C4-2B (cell line): ENCODE measurements at regions not wholly inside any gene's neighbourhood (a gene's known extent, or its start where the extent isn't known, plus 50 kb on each side); places are given as distances from the start of the nearest gene placed in this dataset.

ENCODE experiments used
- H3K27ac ChIP-seq: fragments of 450-650 bp; 2 replicates; pipeline ENCODE4 v1.5.1; 2017
- ZFX ChIP-seq: fragments of 450-650 bp; IDR thresholded peaks from 2 replicates; pipeline ENCODE4 v1.6.1; 2017
- TF ChIP-seq, protein P1 (sequence below): fragments of 450-650 bp; conservative IDR thresholded peaks from 2 replicates; pipeline ENCODE4 v1.5.1; 2017; ENCODE audit warnings: mild to moderate bottlenecking

DNA sequence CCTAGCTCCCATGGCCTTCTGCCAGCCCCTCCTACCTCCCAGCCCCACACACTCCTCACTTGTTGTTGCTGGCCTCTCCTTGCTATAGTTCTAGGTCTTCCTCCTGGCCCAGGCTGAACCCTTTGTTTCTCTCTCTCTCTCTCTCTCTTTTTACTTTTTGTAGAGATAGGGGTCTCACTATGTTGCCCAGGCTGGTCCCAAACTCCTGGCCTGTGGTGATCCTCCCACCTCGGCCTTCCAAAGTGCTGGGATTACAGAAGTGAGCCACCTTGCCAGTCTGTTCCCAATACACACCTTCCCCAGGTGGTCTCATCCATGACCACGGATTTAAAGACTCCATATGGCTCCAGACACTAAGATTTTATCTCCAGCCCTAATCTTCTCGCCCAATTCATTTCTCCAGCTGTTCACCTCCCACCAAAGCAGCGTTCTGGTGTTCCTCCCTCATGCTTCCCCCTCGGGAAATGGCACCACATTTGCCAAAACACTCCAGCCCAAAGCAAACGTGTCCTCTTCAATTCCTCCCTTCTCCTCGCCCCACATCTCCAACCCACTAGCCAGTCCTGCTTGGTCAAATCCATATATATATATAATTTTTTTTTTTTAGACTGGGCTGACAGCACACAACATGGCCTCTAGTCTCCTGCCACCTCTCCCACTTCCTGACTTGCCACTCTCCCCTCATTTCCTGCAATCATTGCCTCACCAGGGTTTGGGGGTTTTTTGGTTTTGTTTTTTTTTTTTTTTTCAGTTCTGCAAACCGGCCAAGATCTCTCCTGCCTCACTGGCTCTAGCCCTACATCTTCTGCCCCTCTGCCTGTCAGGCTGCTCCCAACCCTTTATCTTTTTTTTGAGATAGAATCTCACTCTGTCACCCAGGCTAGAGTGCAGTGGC lies 104.4 kb downstream of the NCR2 start:
- TF ChIP-seq, protein P1, sequence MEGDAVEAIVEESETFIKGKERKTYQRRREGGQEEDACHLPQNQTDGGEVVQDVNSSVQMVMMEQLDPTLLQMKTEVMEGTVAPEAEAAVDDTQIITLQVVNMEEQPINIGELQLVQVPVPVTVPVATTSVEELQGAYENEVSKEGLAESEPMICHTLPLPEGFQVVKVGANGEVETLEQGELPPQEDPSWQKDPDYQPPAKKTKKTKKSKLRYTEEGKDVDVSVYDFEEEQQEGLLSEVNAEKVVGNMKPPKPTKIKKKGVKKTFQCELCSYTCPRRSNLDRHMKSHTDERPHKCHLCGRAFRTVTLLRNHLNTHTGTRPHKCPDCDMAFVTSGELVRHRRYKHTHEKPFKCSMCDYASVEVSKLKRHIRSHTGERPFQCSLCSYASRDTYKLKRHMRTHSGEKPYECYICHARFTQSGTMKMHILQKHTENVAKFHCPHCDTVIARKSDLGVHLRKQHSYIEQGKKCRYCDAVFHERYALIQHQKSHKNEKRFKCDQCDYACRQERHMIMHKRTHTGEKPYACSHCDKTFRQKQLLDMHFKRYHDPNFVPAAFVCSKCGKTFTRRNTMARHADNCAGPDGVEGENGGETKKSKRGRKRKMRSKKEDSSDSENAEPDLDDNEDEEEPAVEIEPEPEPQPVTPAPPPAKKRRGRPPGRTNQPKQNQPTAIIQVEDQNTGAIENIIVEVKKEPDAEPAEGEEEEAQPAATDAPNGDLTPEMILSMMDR = no peak
- TF ChIP-seq ZFX = no peak
- H3K27ac ChIP-seq = no peak overlapping the region

DNA sequence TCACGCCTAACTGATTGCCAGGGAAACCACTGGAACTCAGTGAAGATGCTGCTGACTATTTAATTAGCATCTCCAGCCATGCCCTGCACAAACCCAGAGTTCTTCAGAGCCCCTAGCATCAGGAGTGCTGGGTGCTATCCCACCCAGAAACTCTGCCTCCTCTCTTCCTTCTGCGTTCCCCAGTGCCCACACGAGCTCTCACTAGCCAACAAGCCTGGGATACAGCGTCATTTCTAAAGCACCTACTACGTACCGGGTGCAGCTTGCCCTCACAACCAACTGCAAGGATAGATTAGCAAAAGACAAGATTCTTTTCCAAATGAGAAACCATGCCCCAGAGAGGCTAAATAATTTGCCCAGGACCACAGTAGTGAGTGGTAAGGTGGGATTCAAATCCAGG lies 105.2 kb upstream of the FOXP4 start:
- TF ChIP-seq, protein P1 = no peak
- no peak for TF ChIP-seq ZFX
- H3K27ac ChIP-seq = no peak overlapping the region

GRCh38 chr6:41441598-41442351 lies 104.4 kb upstream of the FOXP4 start:
- TF ChIP-seq, protein P1 = no peak
- TF ChIP-seq ZFX = no peak
- H3K27ac ChIP-seq = no peak overlapping the region

- TF ChIP-seq, protein P1 = no peak
- TF ChIP-seq ZFX = no peak
- no peak overlapping the region for H3K27ac ChIP-seq
Observed at GRCh38 chr6:41442352-41442672, 103.9 kb upstream of the FOXP4 start.

GRCh38 chr6:41442800-41443501 lies 103.2 kb upstream of the FOXP4 start:
- no peak for TF ChIP-seq ZFX
- TF ChIP-seq, protein P1 = peak; percentile 62; the same call in 1 of the 2 replicates
- H3K27ac ChIP-seq = no peak overlapping the region

DNA sequence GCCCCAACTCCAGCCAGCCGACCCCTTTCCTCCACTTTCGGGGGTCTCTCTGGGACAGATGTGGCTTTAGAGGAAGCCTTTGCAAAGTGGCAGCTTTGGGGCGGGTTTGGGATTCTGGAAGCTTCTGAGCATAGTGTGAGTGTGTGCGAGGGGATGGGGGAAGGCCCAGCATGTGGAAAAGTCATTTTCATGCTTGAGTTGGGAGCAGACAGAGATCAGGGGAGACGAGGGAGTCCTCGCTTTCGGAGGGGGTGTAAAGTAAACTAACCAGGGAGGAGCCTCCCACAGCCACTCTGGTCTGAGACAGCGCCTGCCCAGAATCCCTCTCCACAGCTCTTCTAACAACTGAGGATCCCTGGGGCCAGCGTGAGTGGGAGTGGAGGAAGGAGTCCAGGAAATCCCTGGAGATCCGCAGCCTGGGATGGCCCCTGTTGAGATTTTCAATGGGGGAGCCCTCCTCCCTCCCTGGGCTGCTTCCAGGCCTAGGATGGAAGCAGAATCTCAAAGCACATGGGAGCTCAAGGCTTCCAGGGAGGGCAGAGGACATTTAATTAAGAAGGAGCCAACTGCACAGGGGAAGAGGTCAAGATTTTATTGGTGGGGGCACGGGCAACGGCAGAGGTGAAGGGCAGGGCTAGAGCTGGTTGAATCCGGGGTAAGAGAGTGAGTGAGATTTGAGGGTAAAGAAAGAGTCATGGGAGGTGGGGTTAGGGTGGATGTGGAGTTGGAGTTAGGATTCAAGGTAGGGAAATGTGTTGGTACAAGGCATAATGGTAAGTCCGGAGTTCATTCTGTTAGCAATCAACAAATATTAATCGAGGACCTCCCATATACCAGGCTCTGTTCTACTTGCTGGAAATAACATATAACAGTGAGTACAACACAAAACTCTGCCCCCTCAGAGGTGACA lies 102.3 kb upstream of the FOXP4 start:
- H3K27ac ChIP-seq = no peak overlapping the region
- no peak for TF ChIP-seq ZFX
- TF ChIP-seq, protein P1 = no peak
